Mesothelial cell of epicardium (in vitro differentiated cells): ENCODE measurements at regions not wholly inside any gene's neighbourhood (a gene's known extent, or its start where the extent isn't known, plus 50 kb on each side); places are given as distances from the start of the nearest gene placed in this dataset.

Experiments used
- DNase-seq, 2 experiments: peaks; one replicate each; pipeline ENCODE4 v3.0.0; 2021; ENCODE audit warnings: low spot score in 2 of 2; ENCODE audit not compliant: unreplicated experiment in 2 of 2
- H3K27ac Mint-ChIP-seq: 2 replicates; pipeline ENCODE4 v1.8.0; 2021; ENCODE audit warnings: mixed read lengths
- H3K27me3 Mint-ChIP-seq: 2 replicates; pipeline ENCODE4 v1.8.0; 2021; ENCODE audit warnings: low read depth, mixed read lengths
- H3K36me3 Mint-ChIP-seq: 2 replicates; pipeline ENCODE4 v1.8.0; 2021; ENCODE audit warnings: mixed read lengths
- H3K4me1 Mint-ChIP-seq: 2 replicates; pipeline ENCODE4 v1.8.0; 2021; ENCODE audit warnings: mixed read lengths
- H3K4me3 Mint-ChIP-seq: 2 replicates; pipeline ENCODE4 v1.8.0; 2021; ENCODE audit warnings: mild to moderate bottlenecking, moderate library complexity, mixed read lengths
- H3K9me3 Mint-ChIP-seq: 2 replicates; pipeline ENCODE4 v1.8.0; 2021; ENCODE audit warnings: mixed read lengths
- TF ChIP-seq, protein P1 (sequence below): fragments of 200-600 bp; sonication (generic); IDR thresholded peaks from one replicate; pipeline ENCODE4 v1.5.0; 2021; ENCODE audit warnings: antibody characterized with exemption; ENCODE audit not compliant: unreplicated experiment

DNA sequence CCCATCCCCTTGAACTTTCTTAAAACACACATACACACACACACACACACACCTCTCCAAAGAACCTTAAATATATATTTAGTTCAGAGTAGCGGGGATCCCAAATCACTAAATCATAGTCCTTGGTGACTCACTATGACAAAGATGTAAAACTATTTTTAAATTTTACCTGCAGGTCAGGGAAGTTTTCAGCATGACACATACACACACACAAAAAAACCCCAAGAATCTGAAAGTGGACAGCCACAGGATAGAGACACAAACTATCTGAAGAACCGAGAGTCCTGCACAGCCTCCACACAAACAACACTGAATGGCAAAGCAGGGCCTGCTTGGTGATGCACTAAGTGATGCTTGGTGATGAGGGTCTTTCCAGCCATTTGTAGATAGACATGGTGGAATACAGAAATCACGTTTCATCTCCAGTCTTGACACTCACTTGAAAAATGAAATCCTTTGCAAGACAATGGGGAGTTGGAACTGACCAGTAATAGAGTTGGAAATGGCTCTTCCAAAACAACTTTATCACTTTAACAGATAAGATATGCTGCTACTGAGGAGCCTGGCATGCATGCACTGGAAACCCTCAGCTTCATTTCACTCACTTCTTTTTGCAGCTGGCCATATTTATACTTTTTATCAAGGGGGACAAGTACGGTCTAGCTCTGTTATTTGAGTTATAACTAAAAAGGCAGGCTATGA is 307.3 kb downstream of the RAPGEF2 start:
- no peaks in the 10 kb centered on the region for H3K27me3 Mint-ChIP-seq
- H3K4me3 Mint-ChIP-seq, result no peak overlapping the region
- TF ChIP-seq, protein P1, sequence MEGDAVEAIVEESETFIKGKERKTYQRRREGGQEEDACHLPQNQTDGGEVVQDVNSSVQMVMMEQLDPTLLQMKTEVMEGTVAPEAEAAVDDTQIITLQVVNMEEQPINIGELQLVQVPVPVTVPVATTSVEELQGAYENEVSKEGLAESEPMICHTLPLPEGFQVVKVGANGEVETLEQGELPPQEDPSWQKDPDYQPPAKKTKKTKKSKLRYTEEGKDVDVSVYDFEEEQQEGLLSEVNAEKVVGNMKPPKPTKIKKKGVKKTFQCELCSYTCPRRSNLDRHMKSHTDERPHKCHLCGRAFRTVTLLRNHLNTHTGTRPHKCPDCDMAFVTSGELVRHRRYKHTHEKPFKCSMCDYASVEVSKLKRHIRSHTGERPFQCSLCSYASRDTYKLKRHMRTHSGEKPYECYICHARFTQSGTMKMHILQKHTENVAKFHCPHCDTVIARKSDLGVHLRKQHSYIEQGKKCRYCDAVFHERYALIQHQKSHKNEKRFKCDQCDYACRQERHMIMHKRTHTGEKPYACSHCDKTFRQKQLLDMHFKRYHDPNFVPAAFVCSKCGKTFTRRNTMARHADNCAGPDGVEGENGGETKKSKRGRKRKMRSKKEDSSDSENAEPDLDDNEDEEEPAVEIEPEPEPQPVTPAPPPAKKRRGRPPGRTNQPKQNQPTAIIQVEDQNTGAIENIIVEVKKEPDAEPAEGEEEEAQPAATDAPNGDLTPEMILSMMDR, result no peak
- H3K36me3 Mint-ChIP-seq, result no peaks in the 10 kb centered on the region
- DNase-seq, result no peak
- no peak overlapping the region for H3K27ac Mint-ChIP-seq
- no peaks in the 10 kb centered on the region for H3K9me3 Mint-ChIP-seq
- H3K4me1 Mint-ChIP-seq, result no peaks in the 10 kb centered on the region

DNA sequence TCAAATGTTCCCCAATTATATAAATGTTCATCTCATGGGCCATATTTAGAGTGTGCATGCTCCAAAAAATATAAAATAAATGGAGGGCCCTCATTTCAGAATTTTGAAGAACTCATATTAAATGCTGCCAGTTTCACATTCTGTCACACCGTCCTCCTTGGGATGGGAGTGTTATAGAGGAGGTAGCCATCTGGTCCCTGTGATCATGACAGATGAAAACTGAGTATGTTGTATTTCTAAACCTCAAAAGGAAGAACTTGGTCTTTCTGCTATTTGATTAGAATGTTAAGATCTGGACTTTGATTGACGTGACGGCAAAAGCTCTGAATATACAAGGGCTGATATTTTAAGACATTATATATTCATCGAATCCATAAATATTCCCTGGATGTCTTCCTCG is 308.0 kb downstream of the RAPGEF2 start:
- no peaks in the 10 kb centered on the region for H3K36me3 Mint-ChIP-seq
- no peaks in the 10 kb centered on the region for H3K27me3 Mint-ChIP-seq
- no peak for DNase-seq
- TF ChIP-seq, protein P1, result no peak
- H3K27ac Mint-ChIP-seq, result no peak overlapping the region
- no peaks in the 10 kb centered on the region for H3K4me1 Mint-ChIP-seq
- H3K4me3 Mint-ChIP-seq, result no peak overlapping the region
- peaks cover 4% of the 10 kb centered on the region for H3K9me3 Mint-ChIP-seq

DNA sequence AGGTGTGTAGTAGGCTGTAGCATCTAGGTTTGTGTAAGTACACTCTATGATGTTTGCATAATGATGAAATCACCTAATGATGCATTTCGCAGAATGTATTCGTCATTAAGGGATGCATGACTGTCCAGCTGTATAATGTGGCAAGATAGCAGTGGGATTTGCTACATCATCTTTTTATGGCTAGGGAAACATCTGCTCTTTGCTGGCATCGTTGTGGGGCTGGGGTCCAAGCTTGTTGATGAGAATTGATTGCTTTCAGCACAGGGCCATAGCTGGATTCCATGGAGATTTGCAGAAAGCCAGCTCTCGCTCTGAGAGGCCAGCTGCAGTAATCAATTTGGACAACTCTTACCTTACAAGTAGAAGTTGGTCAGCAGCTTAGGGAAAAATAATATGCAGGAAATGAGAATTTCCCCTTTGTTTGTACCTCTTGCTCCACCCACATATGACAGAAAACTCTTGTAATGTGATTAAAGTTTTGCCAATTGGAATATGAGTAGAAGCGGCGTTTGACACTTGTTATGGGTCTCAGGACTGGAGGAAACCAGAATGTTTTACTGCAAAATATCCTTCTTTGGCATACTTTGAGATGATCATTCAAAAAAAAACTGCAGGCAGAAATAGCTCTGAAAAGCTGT is 310.5 kb downstream of the RAPGEF2 start:
- TF ChIP-seq, protein P1, result no peak
- Mint-ChIP-seq H3K4me3 (no peak overlapping the region), H3K9me3 (peaks cover 13% of the 10 kb centered on the region), H3K27ac (no peak overlapping the region), H3K36me3 (no peaks in the 10 kb centered on the region), H3K4me1 (no peaks in the 10 kb centered on the region), H3K27me3 (no peaks in the 10 kb centered on the region)
- no peak for DNase-seq

DNA sequence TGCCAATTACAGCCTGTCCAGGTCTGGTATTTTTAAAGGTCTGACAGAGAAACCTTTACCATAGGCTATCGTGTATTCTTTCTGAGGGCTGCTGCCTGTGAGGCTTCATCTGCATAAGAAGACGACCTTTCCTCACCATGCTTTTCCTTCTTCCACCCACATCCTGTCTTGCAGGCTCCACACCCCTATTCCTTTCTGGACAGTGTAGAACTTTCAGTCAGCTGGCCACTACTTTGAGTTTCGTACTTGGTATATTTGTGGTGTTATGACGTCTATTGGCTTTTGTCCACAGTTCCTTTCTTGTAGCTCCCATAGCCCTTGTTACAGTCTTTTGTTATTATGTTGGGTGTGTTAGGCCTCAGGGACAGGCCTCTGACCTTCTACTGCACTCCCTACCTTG is 311.4 kb downstream of the RAPGEF2 start:
- Mint-ChIP-seq H3K4me3 (no peak overlapping the region), H3K36me3 (no peaks in the 10 kb centered on the region)
- TF ChIP-seq, protein P1, result no peak

DNA sequence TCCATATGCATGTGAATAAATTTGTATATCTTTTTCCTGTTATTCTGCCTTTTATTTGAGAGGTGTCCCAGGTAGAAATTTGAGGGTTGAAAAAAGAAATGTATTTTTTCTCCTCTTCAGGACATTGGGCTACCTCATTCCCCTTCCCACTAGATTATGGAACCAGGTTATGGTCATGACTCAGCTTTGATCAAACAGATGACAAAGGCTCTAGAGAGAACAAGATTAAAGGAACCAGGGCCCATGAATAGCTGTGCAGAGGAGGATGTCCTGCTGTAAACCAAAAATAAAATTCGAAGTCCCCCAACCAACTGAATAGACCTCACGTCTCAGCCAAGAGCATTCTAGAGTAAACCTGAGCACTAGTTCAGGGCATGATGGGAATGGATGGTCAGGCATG is 313.2 kb downstream of the RAPGEF2 start:
- peaks cover 30% of the 10 kb centered on the region for H3K9me3 Mint-ChIP-seq
- DNase-seq, result no peak
- no peaks in the 10 kb centered on the region for H3K27me3 Mint-ChIP-seq

More for the DNA sequence above, 311.4 kb downstream of the RAPGEF2 start:
- Mint-ChIP-seq H3K27me3 (no peaks in the 10 kb centered on the region), H3K9me3 (peaks cover 19% of the 10 kb centered on the region), H3K27ac (no peak overlapping the region), H3K4me1 (no peaks in the 10 kb centered on the region)
- no peak for DNase-seq

More for the DNA sequence above, 313.2 kb downstream of the RAPGEF2 start:
- Mint-ChIP-seq H3K4me1 (no peaks in the 10 kb centered on the region), H3K4me3 (no peak overlapping the region), H3K36me3 (peaks cover 1% of the 10 kb centered on the region), H3K27ac (no peak overlapping the region)
- TF ChIP-seq, protein P1, result no peak
